Caki2 (cell line): ENCODE measurements at regions not wholly inside any gene's neighbourhood (a gene's known extent, or its start where the extent isn't known, plus 50 kb on each side); places are given as distances from the start of the nearest gene placed in this dataset.

Experiments
- DNase-seq: peaks from one replicate; pipeline ENCODE4 v3.0.0-alpha.2; 2015; ENCODE audit warnings: low read depth
- in situ Hi-C: cut with HindIII; loops from 2 replicates; pipeline ENCODE4 v1.10.0; 2016; ENCODE audit warnings: low sequenced_read_pairs, low pct_unique_long_range_greater_than_20kb, mixed read lengths

DNA sequence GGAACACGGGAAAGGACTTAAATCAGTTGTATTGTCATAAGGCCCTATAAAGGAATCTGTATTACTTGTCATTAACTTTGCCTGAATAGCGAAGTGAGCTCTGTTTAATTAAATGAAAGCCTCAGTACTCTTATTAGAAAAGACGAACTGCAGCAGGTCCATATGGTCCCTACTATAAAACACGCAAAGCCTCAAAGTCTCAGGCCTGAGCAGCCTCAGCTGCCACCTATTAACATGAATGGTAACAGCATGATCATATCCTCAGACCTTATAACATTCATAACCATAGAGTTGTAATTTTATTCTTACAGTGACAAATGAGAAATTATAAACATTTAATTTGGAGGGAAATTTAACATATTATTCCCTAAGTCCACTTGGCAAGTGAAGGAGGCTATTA lies 1113.7 kb upstream of the WWC1 start:
- DNase-seq = no peak
- in situ Hi-C loops = no loop called here

DNA sequence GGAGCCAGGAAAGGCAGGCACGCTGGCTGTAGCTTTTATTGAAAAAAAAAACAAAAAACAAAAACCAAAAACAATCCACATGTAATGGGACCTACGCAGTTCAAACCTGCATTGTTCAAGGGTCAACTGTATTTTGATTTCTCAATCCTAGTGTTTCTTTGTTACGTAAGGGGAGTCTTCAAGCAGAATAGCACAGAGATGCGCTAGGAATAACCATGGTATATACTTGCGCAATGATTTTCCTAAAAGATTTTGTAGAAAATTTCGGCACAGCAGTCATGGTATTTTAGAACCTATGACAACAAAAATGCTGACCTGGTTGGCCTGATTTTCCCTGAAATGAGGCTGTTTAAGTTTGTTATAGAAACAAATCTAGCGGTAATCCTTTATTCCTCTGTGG lies 1110.5 kb upstream of the WWC1 start:
- in situ Hi-C loops = no loop called here
- no peak for DNase-seq

DNA sequence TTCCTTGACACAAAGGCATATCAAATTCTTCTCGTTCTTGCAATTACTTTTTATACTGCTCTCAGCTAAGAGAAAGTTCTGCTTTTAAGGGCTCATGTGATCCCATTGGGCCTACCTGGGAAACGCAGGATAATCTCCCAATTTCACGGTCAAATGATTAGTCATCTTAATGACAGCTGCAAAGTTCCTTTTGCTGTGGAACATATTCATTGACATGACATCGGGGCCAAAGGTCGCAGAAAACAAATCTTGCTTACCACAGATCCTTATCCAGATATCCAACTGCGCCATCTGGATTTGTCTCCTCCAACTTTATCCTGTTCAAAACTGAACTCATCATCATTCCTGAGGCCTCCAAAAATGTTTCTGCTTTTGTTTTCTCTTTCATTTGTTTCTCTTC lies 1085.6 kb upstream of the WWC1 start:
- no peak for DNase-seq
- in situ Hi-C loops = no loop called here

DNA sequence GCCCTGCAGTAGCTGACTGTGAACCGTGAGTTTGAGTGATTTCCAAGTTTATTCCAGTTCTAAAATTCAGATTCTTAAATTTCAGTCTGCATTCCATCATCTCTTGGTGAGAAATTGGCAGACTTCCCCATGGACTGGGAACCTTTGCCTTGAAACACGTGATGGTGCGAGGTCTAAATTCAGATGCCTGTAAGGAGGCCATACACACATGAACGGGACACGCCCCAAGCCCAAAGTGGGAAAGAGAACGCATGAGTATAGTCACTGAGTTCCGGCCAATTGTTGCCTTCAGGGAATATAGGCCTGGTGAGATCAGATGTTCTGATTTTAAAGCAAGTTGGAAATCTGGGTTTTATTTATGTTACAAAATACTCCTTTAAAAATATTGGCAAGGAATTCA lies 1084.4 kb upstream of the WWC1 start:
- in situ Hi-C loops = no loop called here
- no peak for DNase-seq

DNA sequence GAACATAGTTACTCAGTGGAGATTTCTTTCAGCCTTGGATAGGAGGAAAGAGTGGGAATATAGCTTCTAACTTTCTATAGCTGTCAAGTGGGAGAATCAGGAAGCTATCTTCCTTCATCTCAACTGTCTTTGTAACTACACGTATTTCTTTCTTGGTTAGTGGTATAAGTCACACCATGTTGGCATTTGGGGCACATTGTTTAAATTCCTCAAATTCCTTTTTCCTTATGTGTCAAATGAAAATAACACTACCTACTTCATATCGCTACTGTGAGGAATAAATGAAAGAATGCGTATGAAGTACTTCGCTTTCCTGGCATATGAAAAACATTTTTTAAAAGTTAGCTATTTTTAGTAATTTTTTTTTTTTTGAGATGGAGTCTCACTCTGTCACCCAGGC lies 1082.5 kb upstream of the WWC1 start:
- DNase-seq = peak; percentile 50
- in situ Hi-C loops = no loop called here

DNA sequence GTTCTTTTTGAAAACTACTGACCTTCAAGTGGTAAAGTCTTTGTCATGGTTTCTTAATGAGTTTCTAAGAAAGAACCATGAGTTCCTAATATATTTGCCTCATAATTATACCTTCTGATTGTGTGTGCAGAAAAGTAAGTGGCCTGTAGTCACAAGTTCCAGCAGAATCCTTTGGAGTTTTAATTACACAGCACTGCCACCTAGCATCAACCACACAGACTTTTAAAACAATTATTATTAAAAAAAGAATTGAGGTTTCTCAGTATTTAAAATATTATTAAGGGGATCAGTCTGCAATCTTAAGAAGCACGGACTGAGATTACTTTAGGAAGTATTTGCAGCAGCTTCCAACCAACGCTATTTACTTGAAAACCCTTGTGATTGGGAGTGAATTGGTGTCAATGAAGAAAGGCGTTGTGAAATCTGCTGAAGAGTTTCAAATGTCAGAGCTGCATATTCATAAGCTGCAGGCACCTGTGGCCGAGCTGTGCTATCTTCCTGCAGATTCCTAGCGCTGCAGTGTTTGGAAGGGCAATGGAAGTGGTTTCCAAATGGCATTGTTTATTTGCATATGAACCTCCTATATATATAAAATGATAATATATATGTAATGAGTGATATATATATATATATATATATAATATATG lies 1074.2 kb upstream of the WWC1 start:
- in situ Hi-C loops = no loop called here
- no peak for DNase-seq

DNA sequence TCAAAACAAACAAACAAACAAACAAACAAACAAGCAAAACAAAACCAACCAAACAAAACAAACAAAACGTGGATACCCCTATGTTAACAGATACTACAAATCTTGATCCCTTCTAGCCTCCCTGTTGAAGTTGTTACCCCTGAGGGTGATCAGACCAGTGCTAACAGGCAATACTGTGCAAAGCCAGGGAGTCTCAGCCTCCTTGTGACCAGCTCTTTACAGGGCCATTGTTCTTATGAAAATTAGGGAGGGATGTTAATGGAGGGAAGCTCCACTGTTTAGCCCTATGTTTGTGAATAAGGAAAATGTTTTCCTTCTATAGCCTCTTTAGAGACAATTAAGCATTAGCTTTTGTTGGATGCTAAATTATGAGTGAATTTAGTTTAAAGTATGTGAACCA lies 1072.1 kb upstream of the WWC1 start:
- in situ Hi-C loops = no loop called here
- DNase-seq = no peak

DNA sequence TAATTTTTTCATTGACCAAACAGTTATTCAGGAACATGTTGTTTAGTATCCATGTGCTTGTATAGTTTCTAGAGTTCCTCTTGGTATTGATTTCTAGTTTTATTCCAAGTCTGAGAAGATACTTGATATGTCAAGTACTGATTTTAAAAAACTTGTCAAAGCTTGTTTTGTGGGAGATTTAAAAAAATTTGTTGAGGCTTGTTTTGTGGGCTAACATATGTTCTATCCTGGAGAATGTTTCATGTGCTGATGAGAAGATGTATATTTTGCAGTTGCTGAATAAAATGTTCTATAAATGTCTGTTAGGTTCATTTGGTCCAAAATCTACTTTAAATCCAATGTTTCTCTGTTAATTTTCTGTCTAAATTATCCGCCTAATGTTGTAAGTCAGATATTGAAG lies 1065.1 kb upstream of the WWC1 start:
- DNase-seq = no peak
- in situ Hi-C loops = no loop called here

DNA sequence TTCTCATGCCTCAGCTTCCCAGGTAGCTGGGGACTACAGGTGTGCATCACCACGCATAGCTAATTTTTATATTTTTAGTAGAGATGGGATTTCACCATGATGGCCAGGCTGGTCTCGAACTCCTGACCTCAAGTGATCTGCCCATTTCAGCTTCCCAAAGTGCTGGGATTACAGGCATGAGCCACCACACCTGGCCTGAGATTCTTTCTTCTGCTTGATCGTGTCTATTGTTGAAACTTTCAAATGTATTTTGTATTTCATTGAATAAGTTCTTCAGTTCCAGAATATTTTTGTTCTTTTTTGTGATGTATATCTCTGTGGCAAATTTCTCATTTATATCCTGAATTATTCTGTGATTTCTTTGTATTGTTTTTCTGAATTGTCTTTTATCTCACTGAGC lies 1063.3 kb upstream of the WWC1 start:
- no peak for DNase-seq
- in situ Hi-C loops = no loop called here

DNA sequence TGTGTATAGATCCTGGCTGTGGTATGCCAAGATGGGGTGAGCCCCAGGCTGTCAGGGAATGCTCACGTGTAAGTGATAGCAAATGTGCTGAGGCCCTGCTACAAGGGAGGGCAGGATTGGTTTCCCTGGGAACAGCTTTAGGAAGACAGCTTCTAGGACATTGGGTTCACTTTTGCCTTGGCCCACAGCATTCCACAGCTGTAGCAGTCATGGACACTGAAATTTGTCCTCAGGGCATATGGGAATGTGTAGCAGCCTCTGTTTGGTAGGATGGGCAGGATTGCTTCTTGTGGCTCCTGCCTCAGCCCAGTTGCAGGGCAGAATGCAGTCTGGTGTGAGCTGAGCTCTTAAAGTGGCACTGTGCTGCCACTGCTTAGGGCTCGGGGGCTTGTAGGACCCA lies 1061.7 kb upstream of the WWC1 start:
- in situ Hi-C loops = no loop called here
- DNase-seq = no peak

DNA sequence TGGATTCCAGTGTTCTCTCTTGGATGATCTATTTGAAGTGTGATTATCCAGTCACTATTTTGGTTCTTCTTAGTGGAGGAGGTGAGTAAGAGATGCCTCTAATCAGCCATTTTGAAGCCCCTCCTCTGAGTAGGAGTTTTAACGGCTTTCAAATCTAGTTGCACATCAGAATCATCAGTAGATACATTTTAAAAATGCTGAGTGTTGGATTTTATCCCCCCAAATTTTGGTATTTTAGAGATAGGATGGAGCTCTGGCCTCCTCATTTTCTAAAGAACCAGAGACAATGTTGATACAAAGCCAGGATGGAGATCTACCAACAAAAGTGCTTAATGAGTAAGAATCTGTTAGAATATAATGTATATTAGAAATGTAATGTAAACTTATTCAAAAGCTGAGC lies 1061.0 kb upstream of the WWC1 start:
- no peak for DNase-seq
- in situ Hi-C loops = no loop called here

DNA sequence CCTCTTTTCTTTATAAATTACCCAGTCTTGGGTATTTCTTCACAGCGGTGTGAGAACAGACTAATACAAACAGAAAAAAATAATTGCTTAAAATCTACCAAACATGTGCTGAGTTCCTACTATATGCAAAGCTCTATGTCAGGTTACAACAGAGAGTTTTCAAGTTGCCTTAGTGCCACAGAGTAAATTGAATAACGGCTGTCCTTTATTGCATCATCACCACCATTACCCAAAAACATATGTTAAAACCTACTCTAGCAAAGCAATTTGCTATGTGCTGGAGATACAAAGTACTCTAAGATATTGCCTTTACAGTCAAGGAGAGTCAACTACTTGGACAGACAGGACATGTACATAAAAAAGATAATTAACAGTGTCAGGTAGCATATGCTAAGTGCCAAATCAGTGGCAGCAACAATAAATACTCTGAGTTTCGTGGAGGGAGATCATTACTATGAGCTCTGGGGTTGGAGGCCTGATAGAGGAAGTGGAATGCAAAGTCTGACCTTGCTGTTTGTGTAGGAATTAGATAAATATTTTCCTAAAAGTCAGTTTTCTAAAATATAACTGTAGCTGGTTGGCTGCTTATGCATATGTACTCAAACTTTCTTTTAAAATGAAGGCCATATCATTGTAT lies 1058.7 kb upstream of the WWC1 start:
- in situ Hi-C loops = no loop called here

DNA sequence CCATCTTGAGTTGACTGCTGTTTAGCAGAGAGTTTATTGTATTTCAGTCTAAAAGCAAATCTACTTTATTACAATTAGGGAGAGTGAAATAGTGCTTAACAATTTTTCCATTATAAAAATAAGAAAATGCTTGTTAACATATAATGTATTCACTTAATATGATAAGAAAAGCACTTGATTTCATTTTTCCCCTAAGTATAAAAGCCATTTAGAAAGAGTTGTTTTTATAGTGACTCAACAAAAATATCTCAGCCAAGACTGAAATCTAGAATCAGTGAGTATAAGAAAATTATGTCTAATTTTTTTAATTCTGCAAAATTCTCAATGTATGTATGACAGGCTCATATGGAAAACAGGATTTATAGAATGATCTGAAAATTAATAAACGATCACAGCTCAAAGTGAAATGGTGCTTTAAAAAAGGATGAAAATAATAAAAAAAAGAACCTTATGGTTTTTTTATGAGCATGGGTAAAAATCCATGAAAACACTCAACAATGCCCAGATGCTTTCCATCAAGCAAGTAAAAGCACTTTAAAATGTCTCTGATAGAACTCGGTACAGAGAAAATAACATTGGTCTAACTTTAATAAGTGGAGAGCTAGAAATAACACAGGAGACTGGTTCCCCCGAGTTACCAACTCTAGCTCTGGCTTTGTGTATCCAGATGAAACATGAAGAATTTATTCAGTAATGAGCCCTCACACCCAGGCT lies 1057.8 kb upstream of the WWC1 start:
- no peak for DNase-seq
- in situ Hi-C loops = no loop called here

More for the DNA sequence above, 1058.7 kb upstream of the WWC1 start:
- no peak for DNase-seq

DNA sequence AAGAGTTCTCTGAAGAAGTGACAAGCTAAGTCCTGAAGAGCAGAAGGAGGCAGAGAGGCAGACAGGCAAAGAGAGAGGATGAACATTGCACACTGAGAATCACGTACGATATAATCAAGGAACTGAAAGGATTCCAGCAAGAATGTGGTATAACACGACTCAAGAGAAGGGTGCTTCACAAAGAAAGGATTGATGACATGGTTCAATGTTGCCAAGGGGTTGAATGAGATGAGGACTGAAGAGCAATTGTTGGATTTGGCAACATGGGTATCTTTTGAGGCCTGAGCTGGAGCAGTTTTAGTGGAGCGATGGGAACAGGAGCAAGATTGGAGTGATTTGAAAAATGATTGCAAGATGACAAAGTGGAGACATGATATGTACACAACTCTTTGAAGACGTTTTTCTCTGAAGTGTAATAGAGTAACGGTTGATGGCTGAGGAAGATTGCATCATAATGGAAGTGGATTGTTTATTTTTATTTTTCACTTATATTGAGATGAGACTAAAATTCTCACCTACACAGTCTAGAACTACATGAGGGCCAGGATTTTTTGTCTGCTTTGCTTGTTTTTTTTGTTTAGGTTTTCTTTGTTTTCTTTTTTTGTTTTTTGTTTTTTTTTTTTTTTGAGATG lies 1049.9 kb upstream of the WWC1 start:
- in situ Hi-C loops = no loop called here
- DNase-seq = no peak

DNA sequence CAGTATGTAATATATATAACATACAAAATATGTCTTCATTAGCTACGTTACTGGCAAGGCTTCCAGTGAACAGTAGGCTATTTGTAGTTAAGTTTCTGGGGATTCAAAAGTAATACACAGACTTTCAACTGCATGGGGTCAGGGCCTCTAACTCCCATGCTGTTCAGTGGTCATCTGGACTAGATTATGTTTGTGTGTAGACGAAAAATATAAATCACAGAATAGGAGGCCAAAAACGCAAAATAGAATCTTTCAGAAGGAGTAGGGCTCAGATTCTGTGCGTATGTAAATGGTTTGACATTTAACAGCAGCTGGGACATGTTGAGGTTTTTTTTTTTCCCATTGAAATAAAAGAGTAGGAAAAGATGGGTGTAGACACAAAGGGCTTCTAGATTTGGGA lies 1048.7 kb upstream of the WWC1 start:
- DNase-seq = no peak
- in situ Hi-C loops = no loop called here

DNA sequence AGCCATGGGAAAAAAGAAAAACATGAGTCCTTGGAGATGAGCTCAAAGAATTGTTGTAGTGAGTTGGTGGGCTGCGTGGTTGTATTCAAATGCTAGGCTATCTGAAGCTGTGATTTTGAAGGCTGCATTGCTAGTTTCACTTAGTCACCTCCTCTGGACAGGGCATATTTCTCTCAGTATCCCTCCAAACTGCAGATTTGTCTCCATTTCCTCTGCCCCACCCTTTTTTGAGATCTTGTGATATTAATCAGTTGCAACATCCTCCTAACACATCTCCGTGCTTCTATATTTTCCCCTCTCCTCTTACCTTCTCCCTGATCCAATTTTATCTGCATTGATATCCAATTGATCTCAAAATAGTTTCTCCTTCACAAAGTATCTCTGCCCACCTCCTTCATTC lies 1048.0 kb upstream of the WWC1 start:
- DNase-seq = no peak
- in situ Hi-C loops = no loop called here

DNA sequence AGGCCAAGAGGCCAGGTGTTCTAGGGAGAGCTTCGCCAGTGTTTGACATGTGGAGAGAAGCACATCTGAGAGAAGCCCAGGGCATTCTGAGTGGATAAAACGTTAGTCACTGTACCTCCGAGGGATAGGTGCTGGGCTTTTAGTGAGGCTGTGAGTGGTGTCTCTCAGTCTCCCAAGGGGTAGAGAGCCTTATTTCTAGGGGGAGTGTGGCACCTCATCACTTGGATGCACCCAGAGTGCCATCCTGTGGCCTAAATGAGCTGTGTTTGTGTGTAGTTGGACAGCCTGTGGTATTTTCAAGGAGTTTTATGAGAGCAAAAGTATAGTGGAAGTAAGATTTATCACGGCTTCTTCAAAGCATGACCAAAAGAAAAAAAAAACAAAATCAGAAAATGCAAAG lies 1046.9 kb upstream of the WWC1 start:
- in situ Hi-C loops = no loop called here
- no peak for DNase-seq

DNA sequence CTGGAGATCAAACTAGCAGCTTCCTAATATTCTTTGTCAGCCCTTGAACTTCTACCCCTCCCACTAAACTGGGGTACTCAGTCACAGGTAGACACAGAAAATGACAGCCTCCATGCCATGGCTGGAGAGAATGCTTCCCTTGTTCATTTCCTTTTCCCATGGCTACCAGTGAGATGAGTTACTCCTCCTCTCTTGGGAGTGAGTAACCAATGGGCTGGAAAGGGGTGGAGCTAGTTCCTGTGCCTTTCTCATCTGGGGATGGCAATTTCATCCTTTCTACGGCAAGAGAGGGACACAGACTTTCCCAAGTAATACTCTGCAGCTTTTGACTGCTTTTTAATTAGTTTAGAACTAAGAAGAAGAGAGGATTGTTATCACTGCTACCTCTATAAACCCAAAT lies 1045.6 kb upstream of the WWC1 start:
- in situ Hi-C loops = no loop called here
- DNase-seq = peak; percentile 26

DNA sequence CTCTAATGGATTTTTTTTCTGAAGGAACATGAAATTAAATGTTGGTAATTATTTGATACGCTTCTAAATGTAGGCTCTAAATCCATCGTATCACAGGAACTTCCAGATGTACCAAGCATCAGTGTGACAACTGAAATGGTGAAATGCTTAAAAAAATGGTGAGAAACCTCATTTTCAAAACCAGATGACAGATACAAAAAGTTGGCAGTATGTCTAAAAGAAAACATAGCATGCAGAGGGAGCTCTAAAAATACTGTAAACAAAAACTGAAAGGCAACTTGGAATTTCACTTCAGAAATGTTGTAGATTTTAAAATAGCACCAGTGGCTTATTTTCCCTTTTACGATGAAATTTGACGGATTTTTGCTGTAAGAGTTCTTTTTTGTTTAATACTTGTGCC lies 1043.6 kb upstream of the WWC1 start:
- in situ Hi-C loops = no loop called here
- no peak for DNase-seq
